Kidney epithelial cell (primary cell): ENCODE measurements at regions not wholly inside any gene's neighbourhood (a gene's known extent, or its start where the extent isn't known, plus 50 kb on each side); places are given as distances from the start of the nearest gene placed in this dataset.

Experiments used
- DNase-seq: peaks from one replicate; pipeline ENCODE4 v3.0.0-alpha.2; 2010; ENCODE audit warnings: low read depth
- H3K27me3 ChIP-seq: 2 replicates; pipeline ENCODE4 v1.6.0; 2011; ENCODE audit warnings: low read length; ENCODE audit not compliant: control insufficient read depth, insufficient read depth
- H3K36me3 ChIP-seq: 2 replicates; pipeline ENCODE4 v1.5.1; 2011; ENCODE audit warnings: low read length; ENCODE audit not compliant: control insufficient read depth, insufficient read depth
- H3K4me3 ChIP-seq: 2 replicates; pipeline ENCODE4 v1.5.1; 2011; ENCODE audit warnings: low read depth, mild to moderate bottlenecking, control low read depth, low read length
- CTCF ChIP-seq: IDR thresholded peaks from 2 replicates; pipeline ENCODE4 v1.5.1; 2011; ENCODE audit warnings: mild to moderate bottlenecking, moderate library complexity, low read length, control low read depth, inconsistent platforms; ENCODE audit not compliant: insufficient read depth, poor library complexity, severe bottlenecking

GRCh38 chr11:28773606-28774005, 665.4 kb downstream of the METTL15 start:
- H3K36me3 ChIP-seq: no peaks in the 10 kb centered on the region
- no peak overlapping the region for H3K4me3 ChIP-seq
- no peak for DNase-seq
- TF ChIP-seq CTCF: no peak
- H3K27me3 ChIP-seq: no peaks in the 10 kb centered on the region

GRCh38 chr11:28770806-28771205, 662.6 kb downstream of the METTL15 start:
- TF ChIP-seq CTCF: no peak
- Histone ChIP-seq H3K4me3 (no peak overlapping the region), H3K27me3 (no peaks in the 10 kb centered on the region), H3K36me3 (no peaks in the 10 kb centered on the region)
- DNase-seq: no peak

- DNase-seq: no peak
- Histone ChIP-seq H3K4me3 (no peak overlapping the region), H3K36me3 (no peaks in the 10 kb centered on the region), H3K27me3 (no peaks in the 10 kb centered on the region)
- TF ChIP-seq CTCF: no peak
Measured at GRCh38 chr11:28767574-28767973, 659.4 kb downstream of the METTL15 start.

GRCh38 chr11:28763876-28764275, 655.7 kb downstream of the METTL15 start:
- no peaks in the 10 kb centered on the region for H3K36me3 ChIP-seq
- no peak for DNase-seq
- no peak for TF ChIP-seq CTCF

GRCh38 chr11:28763151-28763550, 655.0 kb downstream of the METTL15 start:
- no peak for DNase-seq
- Histone ChIP-seq H3K27me3 (no peaks in the 10 kb centered on the region), H3K4me3 (no peak overlapping the region), H3K36me3 (no peaks in the 10 kb centered on the region)
- TF ChIP-seq CTCF: no peak

More at GRCh38 chr11:28763876-28764275, 655.7 kb downstream of the METTL15 start:
- no peaks in the 10 kb centered on the region for H3K27me3 ChIP-seq
- H3K4me3 ChIP-seq: no peak overlapping the region

GRCh38 chr11:28760676-28761390, 652.6 kb downstream of the METTL15 start:
- H3K27me3 ChIP-seq: no peaks in the 10 kb centered on the region
- TF ChIP-seq CTCF: no peak
- peak; percentile 72 for DNase-seq
- H3K36me3 ChIP-seq: no peaks in the 10 kb centered on the region
- H3K4me3 ChIP-seq: no peak overlapping the region
